HUES48 (cell line): ENCODE measurements at regions not wholly inside any gene's neighbourhood (a gene's known extent, or its start where the extent isn't known, plus 50 kb on each side); places are given as distances from the start of the nearest gene placed in this dataset.
"Not testable (repeated sequence)": the region's sequence is repeated elsewhere in the genome, so short reads cannot be mapped to it uniquely, and the experiment has no call there.

Experiments used
- H3K27ac ChIP-seq: one replicate; pipeline ENCODE4 v1.7.0; 2013; ENCODE audit warnings: low read depth, low read length, inconsistent platforms
- H3K27me3 ChIP-seq: 2 replicates; pipeline ENCODE4 v1.6.1; 2013; ENCODE audit warnings: mild to moderate bottlenecking, low read length; ENCODE audit not compliant: control insufficient read depth, insufficient read depth
- H3K36me3 ChIP-seq: 2 replicates; pipeline ENCODE4 v1.6.1; 2013; ENCODE audit warnings: low read length; ENCODE audit not compliant: control insufficient read depth, insufficient read depth
- H3K4me1 ChIP-seq: 2 replicates; pipeline ENCODE4 v1.6.1; 2013; ENCODE audit warnings: mild to moderate bottlenecking, low read length; ENCODE audit not compliant: control insufficient read depth, insufficient read depth
- H3K4me3 ChIP-seq: 2 replicates; pipeline ENCODE4 v1.5.1; 2013; ENCODE audit warnings: mild to moderate bottlenecking, low read depth, low read length
- H3K9ac ChIP-seq: 2 replicates; pipeline ENCODE4 v1.6.1; 2013; ENCODE audit warnings: mild to moderate bottlenecking, low read depth, low read length, moderate library complexity
- H3K9me3 ChIP-seq: 2 replicates; pipeline ENCODE4 v1.6.1; 2013; ENCODE audit warnings: low read length; ENCODE audit not compliant: control insufficient read depth, insufficient read depth

GRCh38 chr5:101662263-101662662 is 633.8 kb downstream of the SLCO4C1 start:
- Histone ChIP-seq H3K4me1 (peaks cover 3% of the 10 kb centered on the region; the same call in 1 of the 2 replicates), H3K4me3 (no peak overlapping the region), H3K27ac (no peak overlapping the region), H3K9ac (no peak overlapping the region), H3K9me3 (no peaks in the 10 kb centered on the region), H3K36me3 (no peaks in the 10 kb centered on the region), H3K27me3 (no peaks in the 10 kb centered on the region)

DNA sequence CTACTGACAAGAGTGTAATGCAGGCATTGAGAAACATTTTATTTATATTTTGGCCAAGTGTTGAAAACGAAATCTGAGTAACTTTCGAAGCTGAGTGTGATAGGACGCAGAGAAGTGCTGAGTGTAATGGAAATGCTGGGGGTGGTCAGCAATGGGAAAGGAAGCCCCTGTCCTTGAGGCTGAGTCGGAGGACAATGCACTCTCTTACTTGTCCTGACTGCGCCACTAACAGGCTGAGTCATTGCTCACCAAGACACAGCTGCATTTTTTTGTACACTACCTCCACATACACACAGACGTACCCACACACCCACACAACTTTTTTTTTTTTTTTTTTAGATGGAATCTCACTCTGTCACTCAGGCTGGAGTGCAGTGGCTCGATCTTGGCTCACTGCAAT is 637.7 kb downstream of the SLCO4C1 start:
- Histone ChIP-seq H3K4me3 (no peak overlapping the region), H3K9ac (no peak overlapping the region), H3K36me3 (no peaks in the 10 kb centered on the region), H3K27me3 (no peaks in the 10 kb centered on the region), H3K4me1 (peaks cover 3% of the 10 kb centered on the region; the same call in 1 of the 2 replicates), H3K9me3 (no peaks in the 10 kb centered on the region), H3K27ac (no peak overlapping the region)

- no peaks in the 10 kb centered on the region for H3K9me3 ChIP-seq
- H3K9ac ChIP-seq: no peak overlapping the region
- peaks cover 3% of the 10 kb centered on the region; the same call in 1 of the 2 replicates for H3K4me1 ChIP-seq
- no peak overlapping the region for H3K4me3 ChIP-seq
- H3K27me3 ChIP-seq: no peaks in the 10 kb centered on the region
- no peak overlapping the region for H3K27ac ChIP-seq
- H3K36me3 ChIP-seq: no peaks in the 10 kb centered on the region
These were observed 642.1 kb downstream of the SLCO4C1 start for GRCh38 chr5:101653996-101654395.

DNA sequence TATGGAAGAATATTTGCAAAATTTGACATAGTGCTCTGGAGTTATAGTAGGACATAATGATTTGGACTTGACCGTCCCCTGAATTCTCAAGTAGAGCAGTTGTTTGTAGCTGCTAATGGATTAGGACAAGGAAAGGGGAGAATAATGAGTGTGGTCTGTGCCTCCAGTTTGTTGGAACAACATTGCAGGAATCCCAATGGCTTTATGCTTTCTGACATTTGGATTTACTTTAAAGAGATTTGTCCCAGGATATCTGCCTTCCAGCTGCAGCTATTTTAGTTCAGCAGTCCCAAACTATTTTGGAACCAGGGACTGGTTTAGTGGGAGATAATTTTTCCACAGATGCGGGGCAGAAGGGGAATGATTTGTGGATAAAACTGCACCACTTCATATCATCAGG is 648.2 kb downstream of the SLCO4C1 start:
- H3K9ac ChIP-seq: no peak overlapping the region
- H3K4me1 ChIP-seq: no peaks in the 10 kb centered on the region
- no peaks in the 10 kb centered on the region for H3K9me3 ChIP-seq
- H3K27me3 ChIP-seq: no peaks in the 10 kb centered on the region
- no peaks in the 10 kb centered on the region for H3K36me3 ChIP-seq
- H3K27ac ChIP-seq: no peak overlapping the region
- no peak overlapping the region for H3K4me3 ChIP-seq

GRCh38 chr5:101643794-101644193 is 652.3 kb downstream of the SLCO4C1 start:
- no peaks in the 10 kb centered on the region for H3K27me3 ChIP-seq
- H3K4me1 ChIP-seq: no peaks in the 10 kb centered on the region
- H3K36me3 ChIP-seq: no peaks in the 10 kb centered on the region
- H3K27ac ChIP-seq: no peak overlapping the region
- no peaks in the 10 kb centered on the region for H3K9me3 ChIP-seq
- H3K4me3 ChIP-seq: no peak overlapping the region
- no peak overlapping the region for H3K9ac ChIP-seq

- H3K27ac ChIP-seq: no peak overlapping the region
- H3K9ac ChIP-seq: no peak overlapping the region
- H3K27me3 ChIP-seq: no peaks in the 10 kb centered on the region
- no peaks in the 10 kb centered on the region for H3K36me3 ChIP-seq
- peaks cover 8% of the 10 kb centered on the region for H3K9me3 ChIP-seq
- H3K4me1 ChIP-seq: no peaks in the 10 kb centered on the region
- no peak overlapping the region for H3K4me3 ChIP-seq
These were observed 658.5 kb downstream of the SLCO4C1 start for GRCh38 chr5:101637599-101637998.

- H3K4me3 ChIP-seq, H3K27me3 ChIP-seq, H3K36me3 ChIP-seq, H3K9ac ChIP-seq: not testable (repeated sequence)
- peak overlapping the region; percentile 60 for H3K27ac ChIP-seq
- H3K9me3 ChIP-seq: peaks cover 12% of the 10 kb centered on the region
- peaks cover 40% of the 10 kb centered on the region for H3K4me1 ChIP-seq
These were observed 668.3 kb downstream of the SLCO4C1 start for GRCh38 chr5:101627770-101628169.

DNA sequence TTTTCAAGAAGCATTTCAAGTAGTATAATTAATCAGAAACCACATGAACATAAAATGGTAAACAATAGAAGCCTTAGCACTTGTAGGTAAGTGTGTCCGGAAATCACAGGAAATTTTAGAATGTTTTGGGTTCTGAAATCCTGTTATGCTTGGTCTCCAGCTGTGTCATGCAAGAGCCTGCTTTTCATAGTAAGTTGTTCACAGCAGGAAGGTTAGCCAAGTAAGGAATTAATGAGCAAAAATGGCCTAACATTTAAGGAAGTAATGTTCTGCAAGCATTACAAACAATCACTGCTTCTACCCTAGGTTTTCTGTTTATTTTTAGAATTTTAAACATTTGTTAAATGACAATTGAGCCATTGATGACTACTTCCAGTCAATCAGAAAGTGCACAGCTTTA is 669.5 kb downstream of the SLCO4C1 start:
- H3K4me3 ChIP-seq: peak overlapping the region; percentile 29; the same call in 1 of the 2 replicates
- peak overlapping the region; percentile 60 for H3K27ac ChIP-seq
- H3K36me3 ChIP-seq: no peaks in the 10 kb centered on the region
- H3K9ac ChIP-seq: no peak overlapping the region
- peaks cover 40% of the 10 kb centered on the region for H3K4me1 ChIP-seq
- no peaks in the 10 kb centered on the region for H3K27me3 ChIP-seq
- 0 out of 2 replicates have a peak, but pooled peaks cover under 1% of the 10 kb centered on the region for H3K9me3 ChIP-seq

DNA sequence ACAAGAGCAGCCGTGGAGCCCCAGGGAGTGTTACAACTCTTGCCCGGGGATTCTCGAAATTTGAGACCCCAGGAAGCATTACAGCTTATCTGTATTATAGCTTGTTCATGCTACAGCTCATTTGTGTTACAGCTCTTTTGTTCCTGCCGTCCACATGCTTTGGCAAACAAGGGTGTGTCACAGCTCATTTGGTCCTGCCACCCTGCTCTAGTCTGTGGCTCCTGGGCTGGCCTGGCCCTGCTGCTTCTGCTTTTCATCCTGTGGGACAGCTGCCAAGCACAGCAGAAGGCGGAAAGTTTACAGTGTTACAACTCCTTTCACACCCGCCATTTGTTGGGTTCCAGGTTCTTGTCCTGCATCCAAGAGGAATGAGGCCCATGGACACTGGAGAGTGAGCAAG is 685.0 kb downstream of the SLCO4C1 start:
- Histone ChIP-seq H3K4me1 (no peaks in the 10 kb centered on the region), H3K9ac (no peak overlapping the region), H3K27me3 (no peaks in the 10 kb centered on the region), H3K27ac (no peak overlapping the region), H3K9me3 (no peaks in the 10 kb centered on the region), H3K4me3 (no peak overlapping the region), H3K36me3 (no peaks in the 10 kb centered on the region)

GRCh38 chr5:101608322-101608721 is 687.8 kb downstream of the SLCO4C1 start:
- H3K9ac ChIP-seq: no peak overlapping the region
- H3K27ac ChIP-seq: no peak overlapping the region
- no peak overlapping the region for H3K4me3 ChIP-seq
- H3K9me3 ChIP-seq: no peaks in the 10 kb centered on the region
- no peaks in the 10 kb centered on the region for H3K27me3 ChIP-seq
- H3K4me1 ChIP-seq: no peaks in the 10 kb centered on the region
- no peaks in the 10 kb centered on the region for H3K36me3 ChIP-seq

DNA sequence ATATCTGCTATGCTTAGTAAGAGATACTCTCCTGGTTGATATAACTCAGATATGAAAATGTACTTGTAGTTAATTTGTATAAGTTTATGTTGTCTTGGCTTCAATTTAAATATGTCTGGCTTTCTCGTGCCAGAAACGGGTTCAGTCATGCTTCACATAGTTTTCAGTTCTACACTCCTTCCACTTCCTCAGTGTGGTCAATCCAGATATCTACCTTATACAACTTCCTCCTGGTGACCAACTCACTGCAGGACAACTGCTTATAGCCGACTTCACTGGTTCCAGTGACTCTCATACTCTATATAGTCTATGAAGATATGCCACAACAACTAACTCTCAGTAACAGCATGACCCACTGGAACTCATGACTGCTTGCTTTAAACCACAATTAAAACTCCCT is 690.4 kb downstream of the SLCO4C1 start:
- H3K4me3 ChIP-seq: no peak overlapping the region
- H3K4me1 ChIP-seq: no peaks in the 10 kb centered on the region
- no peaks in the 10 kb centered on the region for H3K36me3 ChIP-seq
- no peak overlapping the region for H3K27ac ChIP-seq
- H3K27me3 ChIP-seq: no peaks in the 10 kb centered on the region
- H3K9ac ChIP-seq: no peak overlapping the region
- no peaks in the 10 kb centered on the region for H3K9me3 ChIP-seq

DNA sequence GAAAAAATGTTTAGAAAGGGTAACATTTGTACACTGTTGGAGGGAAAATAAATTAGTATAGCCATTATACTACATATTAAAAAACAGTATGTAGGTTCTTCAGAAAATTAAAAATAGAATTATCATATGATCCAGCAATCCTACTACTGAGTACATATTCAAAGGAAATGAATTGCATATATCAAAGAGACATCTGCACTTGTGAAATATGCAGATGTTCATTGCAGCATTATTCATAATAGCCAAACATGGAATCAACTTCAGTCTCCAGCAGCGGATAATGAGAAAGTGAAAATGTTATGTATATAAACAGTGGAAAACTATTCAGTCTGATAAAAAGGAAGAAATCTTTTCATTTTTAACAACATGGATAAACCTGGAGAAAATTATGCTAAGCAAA is 695.5 kb downstream of the SLCO4C1 start:
- no peak overlapping the region for H3K27ac ChIP-seq
- no peak overlapping the region for H3K9ac ChIP-seq
- no peaks in the 10 kb centered on the region for H3K27me3 ChIP-seq
- H3K36me3 ChIP-seq: no peaks in the 10 kb centered on the region
- no peaks in the 10 kb centered on the region for H3K9me3 ChIP-seq
- H3K4me1 ChIP-seq: peaks cover 7% of the 10 kb centered on the region; the same call in 1 of the 2 replicates
- no peak overlapping the region for H3K4me3 ChIP-seq
